ENCODE measurements at regions not wholly inside any gene's neighbourhood (a gene's known extent, or its start where the extent isn't known, plus 50 kb on each side); places are given as distances from the start of the nearest gene placed in this dataset.
"Not testable (repeated sequence)": the region's sequence is repeated elsewhere in the genome, so short reads cannot be mapped to it uniquely, and the experiment has no call there.

GRCh38 chr16:16519395-16519794, 140.5 kb downstream of the NPIPA7 start:
- TF ChIP-seq, protein P1, sequence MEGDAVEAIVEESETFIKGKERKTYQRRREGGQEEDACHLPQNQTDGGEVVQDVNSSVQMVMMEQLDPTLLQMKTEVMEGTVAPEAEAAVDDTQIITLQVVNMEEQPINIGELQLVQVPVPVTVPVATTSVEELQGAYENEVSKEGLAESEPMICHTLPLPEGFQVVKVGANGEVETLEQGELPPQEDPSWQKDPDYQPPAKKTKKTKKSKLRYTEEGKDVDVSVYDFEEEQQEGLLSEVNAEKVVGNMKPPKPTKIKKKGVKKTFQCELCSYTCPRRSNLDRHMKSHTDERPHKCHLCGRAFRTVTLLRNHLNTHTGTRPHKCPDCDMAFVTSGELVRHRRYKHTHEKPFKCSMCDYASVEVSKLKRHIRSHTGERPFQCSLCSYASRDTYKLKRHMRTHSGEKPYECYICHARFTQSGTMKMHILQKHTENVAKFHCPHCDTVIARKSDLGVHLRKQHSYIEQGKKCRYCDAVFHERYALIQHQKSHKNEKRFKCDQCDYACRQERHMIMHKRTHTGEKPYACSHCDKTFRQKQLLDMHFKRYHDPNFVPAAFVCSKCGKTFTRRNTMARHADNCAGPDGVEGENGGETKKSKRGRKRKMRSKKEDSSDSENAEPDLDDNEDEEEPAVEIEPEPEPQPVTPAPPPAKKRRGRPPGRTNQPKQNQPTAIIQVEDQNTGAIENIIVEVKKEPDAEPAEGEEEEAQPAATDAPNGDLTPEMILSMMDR (IDR thresholded peaks at IDR 0.05), result not testable (repeated sequence)
- TF ChIP-seq POLR2A (IDR thresholded peaks at IDR 0.05), result not testable (repeated sequence)
